ENCODE measurements at regions not wholly inside any gene's neighbourhood (a gene's known extent, or its start where the extent isn't known, plus 50 kb on each side); places are given as distances from the start of the nearest gene placed in this dataset.
"Not testable (repeated sequence)": the region's sequence is repeated elsewhere in the genome, so short reads cannot be mapped to it uniquely, and the experiment has no call there.

GRCh38 chr21:5089399-5090089, 5431.8 kb upstream of the TPTE start:
- H3K4me3 ChIP-seq (ENCODE audit: low read length); H3K9ac ChIP-seq (ENCODE audit: low read length); H3K36me3 ChIP-seq (ENCODE audit: insufficient read depth, low read length); H3K4me2 ChIP-seq (ENCODE audit: low read length); H4K20me1 ChIP-seq (ENCODE audit: insufficient read depth); H3K27me3 ChIP-seq (ENCODE audit: insufficient read depth, low read depth, low read length); H3K27ac ChIP-seq (ENCODE audit: low read length); H3K9me2 ChIP-seq (ENCODE audit: insufficient read depth, low read length); H3K9me3 ChIP-seq (ENCODE audit: low read length); H3F3A ChIP-seq (ENCODE audit: insufficient read depth, low read length, poor library complexity, severe bottlenecking); H3K79me2 ChIP-seq (replicated peaks; ENCODE audit: insufficient read depth, low read length); H2AFZ ChIP-seq (ENCODE audit: low read depth, low read length): not testable (repeated sequence)

- H3K27ac ChIP-seq (ENCODE audit: low read length); H3K9me3 ChIP-seq (ENCODE audit: low read length); H3F3A ChIP-seq (ENCODE audit: insufficient read depth, low read length, poor library complexity, severe bottlenecking); H3K27me3 ChIP-seq (ENCODE audit: insufficient read depth, low read depth, low read length); H2AFZ ChIP-seq (ENCODE audit: low read depth, low read length); H3K9ac ChIP-seq (ENCODE audit: low read length); H3K79me2 ChIP-seq (replicated peaks; ENCODE audit: insufficient read depth, low read length); H3K36me3 ChIP-seq (ENCODE audit: insufficient read depth, low read length); H3K4me2 ChIP-seq (ENCODE audit: low read length); H4K20me1 ChIP-seq (ENCODE audit: insufficient read depth); H3K4me3 ChIP-seq (ENCODE audit: low read length); H3K9me2 ChIP-seq (ENCODE audit: insufficient read depth, low read length): not testable (repeated sequence)
These were observed 5431.0 kb upstream of the TPTE start for GRCh38 chr21:5090132-5091079.

GRCh38 chr21:5091274-5091673, 5430.1 kb upstream of the TPTE start:
- H3K9ac ChIP-seq (ENCODE audit: low read length); H3K9me3 ChIP-seq (ENCODE audit: low read length); H3F3A ChIP-seq (ENCODE audit: insufficient read depth, low read length, poor library complexity, severe bottlenecking); H3K27ac ChIP-seq (ENCODE audit: low read length); H3K9me2 ChIP-seq (ENCODE audit: insufficient read depth, low read length); H3K36me3 ChIP-seq (ENCODE audit: insufficient read depth, low read length); H2AFZ ChIP-seq (ENCODE audit: low read depth, low read length); H3K27me3 ChIP-seq (ENCODE audit: insufficient read depth, low read depth, low read length); H3K4me2 ChIP-seq (ENCODE audit: low read length); H3K79me2 ChIP-seq (replicated peaks; ENCODE audit: insufficient read depth, low read length); H4K20me1 ChIP-seq (ENCODE audit: insufficient read depth); H3K4me3 ChIP-seq (ENCODE audit: low read length): not testable (repeated sequence)

GRCh38 chr21:5095628-5096027, 5425.8 kb upstream of the TPTE start:
- not testable (repeated sequence) for H3K79me2 ChIP-seq (replicated peaks; ENCODE audit: insufficient read depth, low read length); H3K4me2 ChIP-seq (ENCODE audit: low read length); H3K27me3 ChIP-seq (ENCODE audit: insufficient read depth, low read depth, low read length); H3K9ac ChIP-seq (ENCODE audit: low read length); H3K4me3 ChIP-seq (ENCODE audit: low read length); H3K27ac ChIP-seq (ENCODE audit: low read length); H3K9me2 ChIP-seq (ENCODE audit: insufficient read depth, low read length); H4K20me1 ChIP-seq (ENCODE audit: insufficient read depth); H3F3A ChIP-seq (ENCODE audit: insufficient read depth, low read length, poor library complexity, severe bottlenecking); H3K36me3 ChIP-seq (ENCODE audit: insufficient read depth, low read length); H3K9me3 ChIP-seq (ENCODE audit: low read length); H2AFZ ChIP-seq (ENCODE audit: low read depth, low read length)

GRCh38 chr21:5098010-5098743, 5423.2 kb upstream of the TPTE start:
- not testable (repeated sequence) for H3F3A ChIP-seq (ENCODE audit: insufficient read depth, low read length, poor library complexity, severe bottlenecking); H3K9me3 ChIP-seq (ENCODE audit: low read length); H3K79me2 ChIP-seq (replicated peaks; ENCODE audit: insufficient read depth, low read length); H3K4me3 ChIP-seq (ENCODE audit: low read length); H3K4me2 ChIP-seq (ENCODE audit: low read length); H4K20me1 ChIP-seq (ENCODE audit: insufficient read depth); H2AFZ ChIP-seq (ENCODE audit: low read depth, low read length); H3K9ac ChIP-seq (ENCODE audit: low read length); H3K9me2 ChIP-seq (ENCODE audit: insufficient read depth, low read length); H3K27me3 ChIP-seq (ENCODE audit: insufficient read depth, low read depth, low read length); H3K27ac ChIP-seq (ENCODE audit: low read length); H3K36me3 ChIP-seq (ENCODE audit: insufficient read depth, low read length)

GRCh38 chr21:5100604-5101174, 5420.7 kb upstream of the TPTE start:
- not testable (repeated sequence) for H3K9me3 ChIP-seq (ENCODE audit: low read length); H3K4me3 ChIP-seq (ENCODE audit: low read length); H3K9me2 ChIP-seq (ENCODE audit: insufficient read depth, low read length); H3K79me2 ChIP-seq (replicated peaks; ENCODE audit: insufficient read depth, low read length); H3K36me3 ChIP-seq (ENCODE audit: insufficient read depth, low read length); H3K4me2 ChIP-seq (ENCODE audit: low read length); H3K9ac ChIP-seq (ENCODE audit: low read length); H3K27me3 ChIP-seq (ENCODE audit: insufficient read depth, low read depth, low read length); H4K20me1 ChIP-seq (ENCODE audit: insufficient read depth); H3K27ac ChIP-seq (ENCODE audit: low read length); H2AFZ ChIP-seq (ENCODE audit: low read depth, low read length); H3F3A ChIP-seq (ENCODE audit: insufficient read depth, low read length, poor library complexity, severe bottlenecking)

- H3F3A ChIP-seq (ENCODE audit: insufficient read depth, low read length, poor library complexity, severe bottlenecking); H3K36me3 ChIP-seq (ENCODE audit: insufficient read depth, low read length); H3K9me3 ChIP-seq (ENCODE audit: low read length); H4K20me1 ChIP-seq (ENCODE audit: insufficient read depth); H3K9ac ChIP-seq (ENCODE audit: low read length); H3K4me3 ChIP-seq (ENCODE audit: low read length); H3K9me2 ChIP-seq (ENCODE audit: insufficient read depth, low read length); H3K27me3 ChIP-seq (ENCODE audit: insufficient read depth, low read depth, low read length); H3K27ac ChIP-seq (ENCODE audit: low read length); H2AFZ ChIP-seq (ENCODE audit: low read depth, low read length); H3K4me2 ChIP-seq (ENCODE audit: low read length); H3K79me2 ChIP-seq (replicated peaks; ENCODE audit: insufficient read depth, low read length): not testable (repeated sequence)
These were observed 5419.6 kb upstream of the TPTE start for GRCh38 chr21:5101749-5102148.
